IMR-90 (cell line): ENCODE measurements at regions not wholly inside any gene's neighbourhood (a gene's known extent, or its start where the extent isn't known, plus 50 kb on each side); places are given as distances from the start of the nearest gene placed in this dataset.

Experiments
- ATAC-seq: fragments of 200-7000 bp; cut with Tn5 transposase; 2 replicates; pipeline ENCODE4 v1.9.1; 2020; ENCODE audit warnings: low read depth, mild to moderate bottlenecking, moderate library complexity
- BruUV-seq: library from RNA; stranded (reverse); fragments of 400-500 nt; replicated peaks from 2 replicates; lab custom pipeline; 2021; lab: Mats Ljungman, UMichigan
- CTCF ChIA-PET: fragments of 300-600 bp; formaldehyde crosslinking; extraction: SDS; loops from one replicate; lab custom pipeline; 2021; ENCODE audit warnings: antibody characterized with exemption; lab: Yijun Ruan, JAX
- POLR2A ChIA-PET: fragments of 300-600 bp; sonication (Branson Sonifier 250); formaldehyde crosslinking; loops from one replicate; lab custom pipeline; 2022; ENCODE audit warnings: antibody characterized with exemption; ENCODE audit not compliant: unreplicated experiment; lab: Charles Lee
- DNase-seq: peaks from one replicate; pipeline ENCODE4 v3.0.0; 2013
- H2AFZ ChIP-seq: replicated peaks from 2 replicates; pipeline ENCODE3; 2013; ENCODE audit warnings: low read length, mild to moderate bottlenecking; ENCODE audit not compliant: poor library complexity
- H2AK5ac ChIP-seq: 2 replicates; pipeline ENCODE4 v1.6.1; 2013; ENCODE audit warnings: low read depth, low read length, inconsistent platforms
- H2AK9ac ChIP-seq: replicated peaks from 2 replicates; pipeline ENCODE3; 2013; ENCODE audit warnings: mild to moderate bottlenecking, low read depth, low read length, moderate library complexity; ENCODE audit not compliant: poor library complexity
- H2BK120ac ChIP-seq: 2 replicates; pipeline ENCODE4 v1.6.1; 2013; ENCODE audit warnings: low read depth, low read length, inconsistent platforms
- H2BK15ac ChIP-seq: 3 replicates; pipeline ENCODE4 v1.6.1; 2013; ENCODE audit warnings: low read depth, low read length, inconsistent platforms
- H2BK20ac ChIP-seq: 2 replicates; pipeline ENCODE4 v1.6.1; 2013; ENCODE audit warnings: low read depth, mild to moderate bottlenecking, inconsistent platforms, low read length, moderate library complexity
- H2BK5ac ChIP-seq: 2 replicates; pipeline ENCODE4 v1.6.1; 2013; ENCODE audit warnings: mild to moderate bottlenecking, low read depth, low read length, inconsistent platforms; ENCODE audit not compliant: poor library complexity, severe bottlenecking
- H3K14ac ChIP-seq: replicated peaks from 2 replicates; pipeline ENCODE4 v1.6.1; 2013; ENCODE audit warnings: low read depth, low read length, inconsistent platforms
- H3K18ac ChIP-seq: 2 replicates; pipeline ENCODE4 v1.6.1; 2013; ENCODE audit warnings: low read depth, low read length, control low read depth
- H3K23ac ChIP-seq: 2 replicates; pipeline ENCODE4 v1.6.1; 2013; ENCODE audit warnings: low read depth, low read length, inconsistent platforms
- H3K27ac ChIP-seq: 2 replicates; pipeline ENCODE4 v1.5.1; 2013; ENCODE audit warnings: mild to moderate bottlenecking, control low read depth, low read length; ENCODE audit not compliant: insufficient read depth
- H3K27me3 ChIP-seq: 2 replicates; pipeline ENCODE4 v1.6.1; 2013; ENCODE audit warnings: low read length; ENCODE audit not compliant: control insufficient read depth, insufficient read depth
- H3K36me3 ChIP-seq: 2 replicates; pipeline ENCODE4 v1.6.1; 2013; ENCODE audit warnings: low read length, mixed read lengths; ENCODE audit not compliant: control insufficient read depth, insufficient read depth
- H3K4ac ChIP-seq: 2 replicates; pipeline ENCODE4 v1.6.1; 2013; ENCODE audit warnings: low read depth, low read length, inconsistent platforms
- H3K4me1 ChIP-seq: 2 replicates; pipeline ENCODE4 v1.6.1; 2013; ENCODE audit warnings: low read length, mixed read lengths; ENCODE audit not compliant: control insufficient read depth, insufficient read depth
- H3K4me2 ChIP-seq: 2 replicates; pipeline ENCODE4 v1.6.1; 2013; ENCODE audit warnings: low read depth, mild to moderate bottlenecking, control low read depth, low read length, moderate library complexity
- H3K4me3 ChIP-seq: 2 replicates; pipeline ENCODE4 v1.5.1; 2013; ENCODE audit warnings: low read depth, mild to moderate bottlenecking, control low read depth, low read length, moderate library complexity; ENCODE audit not compliant: insufficient read depth
- H3K56ac ChIP-seq: 2 replicates; pipeline ENCODE4 v1.6.1; 2013; ENCODE audit warnings: low read length, inconsistent platforms; ENCODE audit not compliant: insufficient read depth; ENCODE audit errors: extremely low read depth
- H3K79me1 ChIP-seq, 2 experiments: 2 replicates each; pipeline ENCODE4 v1.6.1; 2013; ENCODE audit warnings: low read length in 2 of 2, inconsistent platforms in 1 of 2, low read depth in 1 of 2
- H3K9ac ChIP-seq: 2 replicates; pipeline ENCODE4 v1.6.1; 2013; ENCODE audit warnings: low read depth, low read length, control low read depth
- H3K9me1 ChIP-seq: 2 replicates; pipeline ENCODE4 v1.6.1; 2013; ENCODE audit warnings: low read length, inconsistent platforms; ENCODE audit not compliant: insufficient read depth
- H3K9me3 ChIP-seq: 2 replicates; pipeline ENCODE4 v1.6.1; 2013; ENCODE audit warnings: low read length; ENCODE audit not compliant: control insufficient read depth, insufficient read depth
- H4K20me1 ChIP-seq: 2 replicates; pipeline ENCODE4 v1.6.1; 2013; ENCODE audit warnings: low read length, inconsistent platforms; ENCODE audit not compliant: insufficient read depth
- H4K5ac ChIP-seq: 2 replicates; pipeline ENCODE4 v1.6.1; 2013; ENCODE audit warnings: mild to moderate bottlenecking, low read depth, low read length, control low read depth
- H4K8ac ChIP-seq, 2 experiments: 2 replicates each; pipeline ENCODE4 v1.6.1; 2013; ENCODE audit warnings: low read depth in 2 of 2, low read length in 2 of 2, control low read depth in 1 of 2, inconsistent platforms in 1 of 2
- H4K91ac ChIP-seq: 2 replicates; pipeline ENCODE4 v1.6.1; 2013; ENCODE audit warnings: low read depth, low read length, inconsistent platforms; ENCODE audit not compliant: insufficient read depth
- BHLHE40 ChIP-seq: fragments of 150-350 bp; IDR thresholded peaks from 2 replicates; pipeline ENCODE4 v1.6.1; 2016; ENCODE audit warnings: mild to moderate bottlenecking, low read depth, low read length
- CHD1 ChIP-seq: IDR thresholded peaks from 2 replicates; pipeline ENCODE4 v1.6.1; 2012; ENCODE audit warnings: low read depth, low read length, improper control_type of control experiment
- ELK1 ChIP-seq: fragments of 150-350 bp; IDR thresholded peaks from 2 replicates; pipeline ENCODE4 v1.6.1; 2016; ENCODE audit warnings: low read depth, mild to moderate bottlenecking, low read length, moderate library complexity, borderline replicate concordance
- WGBS, 2 experiments: methylation state at CpG; one replicate each; pipeline versions ENCODE4 v1.1.5 to v1.1.7; 2013; ENCODE audit warnings: missing lambda C conversion rate in 2 of 2; ENCODE audit not compliant: insufficient read length in 1 of 2; ENCODE audit errors: extremely low coverage in 2 of 2; 5-methylcytosine and 5-hydroxymethylcytosine counted together
- dilution Hi-C: fragments of 300-500 bp; cut with HindIII; formaldehyde crosslinking; loops from one replicate; pipeline ENCODE4 v1.14.3; 2018; ENCODE audit warnings: low sequenced_read_pairs; ENCODE audit not compliant: unreplicated experiment
- in situ Hi-C: fragments of 300-500 bp; cut with MboI; formaldehyde crosslinking; loops from 3 replicates; pipeline ENCODE4 v1.14.3; 2019; ENCODE audit warnings: low sequenced_read_pairs, inconsistent platforms, mixed read lengths
- intact Hi-C: fragments of 100-400 bp; cut with micrococcal nuclease; formaldehyde crosslinking; loops from 2 replicates; pipeline ENCODE4 v1.10.0; 2022

GRCh38 chr3:10721101-10721500, 94.9 kb upstream of the SLC6A11 start:
- no peaks in the 10 kb centered on the region for H3K27me3 ChIP-seq
- H3K4me3 ChIP-seq = no peak overlapping the region
- ChIA-PET POLR2A (no interaction called here), CTCF (no interaction called here)
- no peak for TF ChIP-seq BHLHE40
- TF ChIP-seq ELK1 = no peak
- TF ChIP-seq CHD1 = no peak
- H4K5ac ChIP-seq = no peak overlapping the region
- no peak overlapping the region for H3K27ac ChIP-seq
- no peaks in the 10 kb centered on the region for H4K20me1 ChIP-seq
- H2AK9ac ChIP-seq = no peak overlapping the region
- H3K9me3 ChIP-seq = no peaks in the 10 kb centered on the region
- 0% methylated on average over 2 of the region's 5 CpGs; no CpG with 5 or more reads in 1 of the 2 experiments for WGBS, 2 experiments
- no peak overlapping the region for H2BK20ac ChIP-seq
- in situ Hi-C loops (no loop called here), dilution Hi-C loops (no loop called here), intact Hi-C loops (no loop called here)
- no peaks in the 10 kb centered on the region for H3K36me3 ChIP-seq
- H2AK5ac ChIP-seq = no peak overlapping the region
- DNase-seq (no peak), ATAC-seq (no peak)
- no peaks in the 10 kb centered on the region for H3K79me1 ChIP-seq
- H3K18ac ChIP-seq = no peak overlapping the region
- H2AFZ ChIP-seq = no peak overlapping the region
- no peak overlapping the region for H2BK5ac ChIP-seq
- H3K9ac ChIP-seq = no peak overlapping the region
- no peaks in the 10 kb centered on the region for H3K9me1 ChIP-seq
- H2BK120ac ChIP-seq = no peak overlapping the region
- no peaks in the 10 kb centered on the region for H3K4me1 ChIP-seq
- no peak overlapping the region for H3K4me2 ChIP-seq
- no peak overlapping the region for H3K56ac ChIP-seq
- no peak overlapping the region for H4K8ac ChIP-seq
- no peak overlapping the region for H3K14ac ChIP-seq
- no peak overlapping the region for H4K91ac ChIP-seq
- BruUV-seq = no TSS peak
- H2BK15ac ChIP-seq = no peak overlapping the region
- no peak overlapping the region for H3K4ac ChIP-seq
- H3K23ac ChIP-seq = no peak overlapping the region
